ENCODE measurements at regions not wholly inside any gene's neighbourhood (a gene's known extent, or its start where the extent isn't known, plus 50 kb on each side); places are given as distances from the start of the nearest gene placed in this dataset.

GRCh38 chr3:78130741-78131290 lies 1090.9 kb downstream of the ROBO2 start:
- H3K4me1 ChIP-seq: no peaks in the 10 kb centered on the region
- in situ Hi-C loops (cut with MboI; ENCODE audit: low sequenced_read_pairs): no loop called here

GRCh38 chr3:78134496-78134895 lies 1094.6 kb downstream of the ROBO2 start:
- no peak for DNase-seq (ENCODE audit: low spot score in 2 of 2)
- Histone ChIP-seq H3K9me3 (no peaks in the 10 kb centered on the region), H3K4me3 (no peak overlapping the region), H3K27me3 (ENCODE audit: low read depth) (no peaks in the 10 kb centered on the region), H3K4me1 (no peaks in the 10 kb centered on the region; the same call in 1 of the 2 replicates), H3K36me3 (replicated peaks) (no peaks in the 10 kb centered on the region)
- in situ Hi-C loops (cut with MboI; ENCODE audit: low sequenced_read_pairs): no loop called here

More at GRCh38 chr3:78130741-78131290, 1090.9 kb downstream of the ROBO2 start:
- Histone ChIP-seq H3K27me3 (ENCODE audit: low read depth) (no peaks in the 10 kb centered on the region), H3K4me3 (no peak overlapping the region), H3K36me3 (replicated peaks) (no peaks in the 10 kb centered on the region), H3K9me3 (no peaks in the 10 kb centered on the region)
- no peak for DNase-seq (ENCODE audit: low spot score in 2 of 2)

- DNase-seq (ENCODE audit: low spot score in 2 of 2): no peak
- H3K4me1 ChIP-seq: no peaks in the 10 kb centered on the region; the same call in 1 of the 2 replicates
- no peaks in the 10 kb centered on the region for H3K9me3 ChIP-seq
- no peaks in the 10 kb centered on the region for H3K36me3 ChIP-seq (replicated peaks)
- no peaks in the 10 kb centered on the region for H3K27me3 ChIP-seq (ENCODE audit: low read depth)
- H3K4me3 ChIP-seq: no peak overlapping the region
- in situ Hi-C loops (cut with MboI; ENCODE audit: low sequenced_read_pairs): no loop called here
Observed at GRCh38 chr3:78139166-78139565, 1099.3 kb downstream of the ROBO2 start.

GRCh38 chr3:78140274-78140673 lies 1100.4 kb downstream of the ROBO2 start:
- no peaks in the 10 kb centered on the region for H3K9me3 ChIP-seq
- no peaks in the 10 kb centered on the region for H3K27me3 ChIP-seq (ENCODE audit: low read depth)
- H3K36me3 ChIP-seq (replicated peaks): no peaks in the 10 kb centered on the region
- no peak for DNase-seq (ENCODE audit: low spot score in 2 of 2)
- in situ Hi-C loops (cut with MboI; ENCODE audit: low sequenced_read_pairs): no loop called here
- H3K4me1 ChIP-seq: no peaks in the 10 kb centered on the region; the same call in 1 of the 2 replicates
- H3K4me3 ChIP-seq: no peak overlapping the region

GRCh38 chr3:78140866-78141265 lies 1101.0 kb downstream of the ROBO2 start:
- in situ Hi-C loops (cut with MboI; ENCODE audit: low sequenced_read_pairs): no loop called here
- Histone ChIP-seq H3K27me3 (ENCODE audit: low read depth) (no peaks in the 10 kb centered on the region), H3K36me3 (replicated peaks) (no peaks in the 10 kb centered on the region), H3K9me3 (no peaks in the 10 kb centered on the region), H3K4me1 (no peaks in the 10 kb centered on the region; the same call in 1 of the 2 replicates), H3K4me3 (no peak overlapping the region)
- no peak for DNase-seq (ENCODE audit: low spot score in 2 of 2)

GRCh38 chr3:78141269-78141668 lies 1101.4 kb downstream of the ROBO2 start:
- in situ Hi-C loops (cut with MboI; ENCODE audit: low sequenced_read_pairs): no loop called here
- H3K9me3 ChIP-seq: no peaks in the 10 kb centered on the region
- no peak overlapping the region for H3K4me3 ChIP-seq
- H3K4me1 ChIP-seq: no peaks in the 10 kb centered on the region; the same call in 1 of the 2 replicates
- H3K36me3 ChIP-seq (replicated peaks): no peaks in the 10 kb centered on the region
- no peaks in the 10 kb centered on the region for H3K27me3 ChIP-seq (ENCODE audit: low read depth)
- DNase-seq (ENCODE audit: low spot score in 2 of 2): no peak

GRCh38 chr3:78143000-78143399 lies 1103.1 kb downstream of the ROBO2 start:
- DNase-seq (ENCODE audit: low spot score in 2 of 2): no peak
- in situ Hi-C loops (cut with MboI; ENCODE audit: low sequenced_read_pairs): no loop called here
- H3K36me3 ChIP-seq (replicated peaks): no peaks in the 10 kb centered on the region
- H3K27me3 ChIP-seq (ENCODE audit: low read depth): no peaks in the 10 kb centered on the region
- H3K4me3 ChIP-seq: no peak overlapping the region
- H3K4me1 ChIP-seq: no peaks in the 10 kb centered on the region; the same call in 1 of the 2 replicates
- H3K9me3 ChIP-seq: no peaks in the 10 kb centered on the region

- no peaks in the 10 kb centered on the region for H3K27me3 ChIP-seq (ENCODE audit: low read depth)
- H3K9me3 ChIP-seq: no peaks in the 10 kb centered on the region
- H3K4me1 ChIP-seq: no peaks in the 10 kb centered on the region
- DNase-seq (ENCODE audit: low spot score in 2 of 2): no peak
- no peak overlapping the region for H3K4me3 ChIP-seq
- in situ Hi-C loops (cut with MboI; ENCODE audit: low sequenced_read_pairs): no loop called here
- H3K36me3 ChIP-seq (replicated peaks): no peaks in the 10 kb centered on the region
Observed at GRCh38 chr3:78148986-78149717, 1109.3 kb downstream of the ROBO2 start.

GRCh38 chr3:78153973-78154372 lies 1114.1 kb downstream of the ROBO2 start:
- Histone ChIP-seq H3K4me3 (no peak overlapping the region), H3K9me3 (no peaks in the 10 kb centered on the region), H3K36me3 (replicated peaks) (no peaks in the 10 kb centered on the region), H3K27me3 (ENCODE audit: low read depth) (no peaks in the 10 kb centered on the region), H3K4me1 (no peaks in the 10 kb centered on the region)
- in situ Hi-C loops (cut with MboI; ENCODE audit: low sequenced_read_pairs): no loop called here
- DNase-seq (ENCODE audit: low spot score in 2 of 2): no peak

GRCh38 chr3:78154521-78155186 lies 1114.8 kb downstream of the ROBO2 start:
- Histone ChIP-seq H3K36me3 (replicated peaks) (no peaks in the 10 kb centered on the region), H3K4me1 (no peaks in the 10 kb centered on the region), H3K9me3 (no peaks in the 10 kb centered on the region), H3K27me3 (ENCODE audit: low read depth) (no peaks in the 10 kb centered on the region), H3K4me3 (no peak overlapping the region)
- DNase-seq (ENCODE audit: low spot score in 2 of 2): no peak
- in situ Hi-C loops (cut with MboI; ENCODE audit: low sequenced_read_pairs): no loop called here

- Histone ChIP-seq H3K4me1 (no peaks in the 10 kb centered on the region), H3K36me3 (replicated peaks) (no peaks in the 10 kb centered on the region), H3K4me3 (no peak overlapping the region), H3K27me3 (ENCODE audit: low read depth) (0 out of 2 replicates have a peak, but pooled peaks cover 2% of the 10 kb centered on the region), H3K9me3 (no peaks in the 10 kb centered on the region)
- in situ Hi-C loops (cut with MboI; ENCODE audit: low sequenced_read_pairs): no loop called here
- no peak for DNase-seq (ENCODE audit: low spot score in 2 of 2)
Observed at GRCh38 chr3:78161736-78162135, 1121.8 kb downstream of the ROBO2 start.

GRCh38 chr3:78163379-78163778 lies 1123.5 kb downstream of the ROBO2 start:
- Histone ChIP-seq H3K36me3 (replicated peaks) (no peaks in the 10 kb centered on the region), H3K27me3 (ENCODE audit: low read depth) (0 out of 2 replicates have a peak, but pooled peaks cover 2% of the 10 kb centered on the region), H3K4me1 (no peaks in the 10 kb centered on the region), H3K4me3 (no peak overlapping the region), H3K9me3 (no peaks in the 10 kb centered on the region)
- no peak for DNase-seq (ENCODE audit: low spot score in 2 of 2)
- in situ Hi-C loops (cut with MboI; ENCODE audit: low sequenced_read_pairs): no loop called here

- Histone ChIP-seq H3K9me3 (no peaks in the 10 kb centered on the region), H3K27me3 (ENCODE audit: low read depth) (no peaks in the 10 kb centered on the region), H3K4me1 (no peaks in the 10 kb centered on the region), H3K36me3 (replicated peaks) (no peaks in the 10 kb centered on the region), H3K4me3 (no peak overlapping the region)
- in situ Hi-C loops (cut with MboI; ENCODE audit: low sequenced_read_pairs): no loop called here
- no peak for DNase-seq (ENCODE audit: low spot score in 2 of 2)
Observed at GRCh38 chr3:78165876-78166275, 1126.0 kb downstream of the ROBO2 start.

GRCh38 chr3:78174821-78175220 lies 1134.9 kb downstream of the ROBO2 start:
- Histone ChIP-seq H3K36me3 (replicated peaks) (no peaks in the 10 kb centered on the region), H3K4me3 (no peak overlapping the region), H3K4me1 (peaks cover 5% of the 10 kb centered on the region; the same call in 1 of the 2 replicates), H3K27me3 (ENCODE audit: low read depth) (no peaks in the 10 kb centered on the region), H3K9me3 (no peaks in the 10 kb centered on the region)
- no peak for DNase-seq (ENCODE audit: low spot score in 2 of 2)
- in situ Hi-C loops (cut with MboI; ENCODE audit: low sequenced_read_pairs): no loop called here

All from HAP-1 (cell line).